GM10266 (cell line): ENCODE measurements at regions not wholly inside any gene's neighbourhood (a gene's known extent, or its start where the extent isn't known, plus 50 kb on each side); places are given as distances from the start of the nearest gene placed in this dataset.

ENCODE experiments used
- DNase-seq: peaks from one replicate; pipeline ENCODE4 v3.0.0; 2012; ENCODE audit errors: extremely low spot score
- TF ChIP-seq, protein P1 (sequence below): IDR thresholded peaks from 2 replicates; pipeline ENCODE4 v1.5.1; 2012; ENCODE audit warnings: mild to moderate bottlenecking, low read depth; ENCODE audit not compliant: control insufficient read depth, insufficient read depth; ENCODE audit errors: missing control alignments

GRCh38 chr6:84512391-84512790 is 252.0 kb downstream of the TBX18 start:
- no peak for DNase-seq
- TF ChIP-seq, protein P1, sequence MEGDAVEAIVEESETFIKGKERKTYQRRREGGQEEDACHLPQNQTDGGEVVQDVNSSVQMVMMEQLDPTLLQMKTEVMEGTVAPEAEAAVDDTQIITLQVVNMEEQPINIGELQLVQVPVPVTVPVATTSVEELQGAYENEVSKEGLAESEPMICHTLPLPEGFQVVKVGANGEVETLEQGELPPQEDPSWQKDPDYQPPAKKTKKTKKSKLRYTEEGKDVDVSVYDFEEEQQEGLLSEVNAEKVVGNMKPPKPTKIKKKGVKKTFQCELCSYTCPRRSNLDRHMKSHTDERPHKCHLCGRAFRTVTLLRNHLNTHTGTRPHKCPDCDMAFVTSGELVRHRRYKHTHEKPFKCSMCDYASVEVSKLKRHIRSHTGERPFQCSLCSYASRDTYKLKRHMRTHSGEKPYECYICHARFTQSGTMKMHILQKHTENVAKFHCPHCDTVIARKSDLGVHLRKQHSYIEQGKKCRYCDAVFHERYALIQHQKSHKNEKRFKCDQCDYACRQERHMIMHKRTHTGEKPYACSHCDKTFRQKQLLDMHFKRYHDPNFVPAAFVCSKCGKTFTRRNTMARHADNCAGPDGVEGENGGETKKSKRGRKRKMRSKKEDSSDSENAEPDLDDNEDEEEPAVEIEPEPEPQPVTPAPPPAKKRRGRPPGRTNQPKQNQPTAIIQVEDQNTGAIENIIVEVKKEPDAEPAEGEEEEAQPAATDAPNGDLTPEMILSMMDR, result no peak

DNA sequence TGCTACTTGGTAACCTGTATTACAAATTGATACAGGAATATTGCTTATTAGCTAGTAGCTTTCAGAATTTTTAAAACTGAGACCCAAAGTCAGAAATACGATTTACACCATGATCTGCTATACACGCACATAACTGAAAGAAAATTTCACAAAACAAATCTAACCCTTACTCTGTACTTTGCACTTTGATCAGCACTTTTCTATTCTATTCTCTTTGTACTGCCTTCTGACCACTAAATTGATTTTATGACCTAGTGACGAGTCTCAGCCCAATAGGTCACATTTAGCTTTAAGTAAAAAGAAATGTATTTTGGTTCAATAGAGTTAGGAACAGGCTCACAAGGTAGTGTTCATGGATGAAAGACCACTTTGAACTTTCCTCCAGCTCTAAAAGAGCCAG is 252.5 kb downstream of the TBX18 start:
- no peak for DNase-seq

DNA sequence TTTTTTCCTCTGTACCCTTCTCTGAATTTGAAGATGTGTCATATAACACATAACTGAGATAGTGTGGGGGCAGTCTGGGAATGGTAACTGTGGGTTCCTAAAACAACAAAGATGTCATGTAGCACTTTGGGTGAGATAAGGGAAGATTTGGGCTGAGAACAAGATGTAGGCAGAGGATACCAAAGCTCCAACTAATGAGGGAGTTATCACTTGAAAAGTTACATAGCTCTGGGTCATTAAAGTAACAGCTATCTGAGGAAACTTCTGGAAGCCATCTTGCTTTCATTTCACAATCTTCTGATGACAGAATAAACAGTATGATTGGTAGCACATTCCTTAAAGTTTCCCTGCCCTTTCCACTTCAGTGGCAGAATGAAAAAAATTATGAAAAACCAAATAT is 255.4 kb downstream of the TBX18 start:
- no peak for DNase-seq
- TF ChIP-seq, protein P1, result no peak

More for the DNA sequence above, 252.5 kb downstream of the TBX18 start:
- TF ChIP-seq, protein P1, result no peak

DNA sequence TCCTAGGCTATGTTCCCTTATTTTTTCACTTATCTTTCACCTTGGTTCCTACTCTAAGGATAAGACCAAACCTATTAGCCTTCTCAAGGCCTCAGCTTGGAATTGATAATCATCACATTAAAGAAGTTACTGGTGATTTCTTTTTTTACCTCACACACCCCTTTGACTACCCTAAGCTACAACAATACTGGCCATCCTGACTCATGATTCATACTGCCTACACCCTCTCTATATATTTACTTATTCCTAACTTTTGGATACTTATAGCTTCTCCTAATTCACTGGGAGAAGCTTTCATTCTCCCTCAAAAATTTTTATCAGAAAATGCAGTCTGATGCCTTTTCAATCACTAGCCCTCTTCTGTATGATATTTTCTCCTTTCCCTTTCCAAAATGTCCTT is 256.1 kb downstream of the TBX18 start:
- DNase-seq, result no peak
- TF ChIP-seq, protein P1, result no peak

GRCh38 chr6:84504025-84504424 is 260.4 kb downstream of the TBX18 start:
- TF ChIP-seq, protein P1, result no peak

GRCh38 chr6:84501315-84501714 is 263.1 kb downstream of the TBX18 start:
- no peak for DNase-seq
- TF ChIP-seq, protein P1, result no peak

More at GRCh38 chr6:84504025-84504424, 260.4 kb downstream of the TBX18 start:
- DNase-seq, result no peak

DNA sequence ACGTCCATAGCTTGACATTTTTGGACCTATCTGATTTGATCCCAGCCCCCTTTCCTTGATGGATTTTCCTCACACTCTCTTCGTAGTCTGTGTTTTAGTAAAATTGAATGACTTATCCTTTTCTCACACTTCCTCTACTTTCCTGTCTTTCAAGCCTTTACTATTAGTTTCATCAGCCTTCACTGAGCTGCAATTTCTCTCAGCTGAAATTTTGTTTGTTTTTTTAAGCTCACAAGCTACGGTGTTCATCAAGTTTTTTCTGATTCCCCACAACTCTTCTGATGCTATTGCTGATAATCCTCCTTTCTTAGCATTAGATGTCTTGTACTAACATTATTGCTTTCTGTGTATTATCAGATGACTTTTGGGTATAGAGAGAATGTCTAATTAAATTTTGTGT is 263.7 kb downstream of the TBX18 start:
- DNase-seq, result no peak
- TF ChIP-seq, protein P1, result no peak
